GM18517 (cell line): ENCODE measurements at regions not wholly inside any gene's neighbourhood (a gene's known extent, or its start where the extent isn't known, plus 50 kb on each side); places are given as distances from the start of the nearest gene placed in this dataset.
"Not testable (repeated sequence)": the region's sequence is repeated elsewhere in the genome, so short reads cannot be mapped to it uniquely, and the experiment has no call there.

ENCODE experiments used
- ATAC-seq: cut with Tn5 transposase; IDR thresholded peaks from one replicate; pipeline ENCODE4 v1.9.1; 2021; ENCODE audit warnings: mild to moderate bottlenecking, moderate library complexity; ENCODE audit not compliant: unreplicated experiment

DNA sequence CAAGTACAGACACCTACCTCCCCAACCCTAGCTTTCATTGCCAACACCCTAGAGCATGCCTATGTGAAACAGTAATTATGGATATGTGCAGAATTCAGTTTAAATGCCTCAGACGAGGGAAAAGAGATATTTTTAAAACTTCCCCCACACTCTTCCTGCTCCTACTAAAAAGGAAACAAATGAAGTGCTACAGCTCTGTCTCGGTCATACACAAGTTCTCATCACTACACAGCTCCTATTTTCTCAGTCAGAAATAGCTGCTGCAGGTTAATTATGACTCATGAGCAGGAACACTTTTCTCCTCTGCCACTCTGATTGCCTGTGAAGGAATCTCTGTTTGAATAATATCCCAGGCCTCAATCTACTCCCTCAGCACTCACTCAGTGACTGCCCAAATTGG, 703.6 kb upstream of the FLRT2 start:
- ATAC-seq: no peak

DNA sequence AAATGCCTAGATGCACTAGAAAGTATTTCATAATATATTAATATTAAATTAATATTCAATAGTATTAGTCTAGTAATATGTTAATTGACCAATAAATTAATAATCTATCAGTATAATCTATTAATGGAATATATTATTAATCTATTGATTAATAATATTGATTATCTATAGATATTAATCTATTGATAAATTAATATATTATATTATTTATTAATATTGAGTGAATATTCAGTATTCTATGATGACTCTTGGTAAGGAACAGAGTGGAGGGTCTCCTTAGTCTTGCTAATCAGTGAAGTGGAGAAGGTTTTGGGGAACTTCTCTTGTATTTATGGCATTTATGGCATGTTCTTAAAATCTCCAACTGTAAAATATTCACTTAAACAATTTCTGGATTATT, 679.3 kb upstream of the FLRT2 start:
- no peak for ATAC-seq

DNA sequence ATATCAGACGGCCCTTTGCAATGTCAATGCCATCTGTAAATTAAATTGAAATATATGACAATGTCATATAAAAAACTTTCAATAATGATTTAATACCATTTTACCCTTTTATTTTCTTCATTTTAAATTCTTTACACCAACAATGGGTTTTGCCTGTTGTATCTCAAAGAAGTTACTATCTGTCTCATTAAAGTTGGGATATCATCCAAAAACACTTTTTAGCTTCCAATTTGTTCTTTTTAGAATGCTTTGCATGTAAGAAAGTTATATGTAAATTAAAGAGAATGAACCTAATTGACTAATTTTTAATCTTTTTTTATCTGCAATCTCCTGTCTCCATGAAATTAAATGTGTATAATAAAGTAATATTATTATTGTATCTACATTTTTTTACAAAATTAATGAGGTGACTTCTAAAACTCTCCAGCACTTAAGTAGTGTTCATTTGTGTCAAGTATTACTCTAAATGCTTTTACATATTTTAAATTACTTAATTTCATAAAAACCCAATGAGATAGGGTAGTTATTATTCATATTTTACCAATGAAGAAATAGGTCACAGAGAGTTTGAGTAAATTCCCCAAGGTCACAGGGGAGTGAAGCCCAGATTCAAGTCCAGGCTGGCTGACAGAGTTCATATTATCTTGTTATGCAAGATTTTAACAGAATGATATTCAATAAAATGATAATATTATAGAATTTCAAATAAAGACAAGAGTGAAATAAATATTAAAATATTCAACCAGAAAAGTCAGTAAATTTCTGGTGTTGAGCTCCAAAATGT, 673.0 kb upstream of the FLRT2 start:
- ATAC-seq: no peak

DNA sequence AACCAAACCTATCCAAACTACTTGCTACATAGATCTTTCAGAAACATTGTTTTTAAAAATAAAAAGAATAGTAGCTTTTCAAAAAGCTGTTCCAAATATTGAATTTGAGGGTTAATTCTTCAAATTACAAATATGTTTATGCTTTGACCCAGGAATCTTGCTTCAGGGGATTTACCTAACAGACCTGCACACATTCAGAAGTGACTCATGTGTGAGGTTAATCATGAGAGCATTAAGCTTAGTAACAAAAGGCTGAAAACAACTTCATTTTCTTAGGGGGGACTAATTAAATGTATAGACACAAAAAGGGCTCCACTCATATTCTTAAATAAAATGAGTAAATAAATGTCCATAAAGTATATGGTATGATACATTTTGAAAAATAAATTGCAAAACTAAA, 672.4 kb upstream of the FLRT2 start:
- no peak for ATAC-seq

DNA sequence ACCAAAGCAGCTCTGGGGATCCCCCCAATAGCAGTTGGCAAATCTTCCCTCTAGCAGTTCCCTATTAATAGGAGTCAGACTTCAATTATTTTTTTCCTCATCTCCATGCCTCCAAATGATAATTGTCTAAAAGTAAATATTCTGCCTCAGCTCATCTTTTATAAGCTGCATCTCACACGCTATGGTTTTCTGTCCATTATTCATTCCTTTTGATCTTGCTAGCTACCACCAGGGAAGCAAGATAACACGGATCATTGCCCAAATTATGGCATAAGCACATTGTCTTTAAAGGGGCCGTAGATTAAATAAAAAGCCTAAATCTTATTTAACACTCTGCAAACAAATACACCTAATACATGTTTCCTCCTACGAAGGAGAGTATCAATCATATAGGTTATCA, 670.8 kb upstream of the FLRT2 start:
- no peak for ATAC-seq

DNA sequence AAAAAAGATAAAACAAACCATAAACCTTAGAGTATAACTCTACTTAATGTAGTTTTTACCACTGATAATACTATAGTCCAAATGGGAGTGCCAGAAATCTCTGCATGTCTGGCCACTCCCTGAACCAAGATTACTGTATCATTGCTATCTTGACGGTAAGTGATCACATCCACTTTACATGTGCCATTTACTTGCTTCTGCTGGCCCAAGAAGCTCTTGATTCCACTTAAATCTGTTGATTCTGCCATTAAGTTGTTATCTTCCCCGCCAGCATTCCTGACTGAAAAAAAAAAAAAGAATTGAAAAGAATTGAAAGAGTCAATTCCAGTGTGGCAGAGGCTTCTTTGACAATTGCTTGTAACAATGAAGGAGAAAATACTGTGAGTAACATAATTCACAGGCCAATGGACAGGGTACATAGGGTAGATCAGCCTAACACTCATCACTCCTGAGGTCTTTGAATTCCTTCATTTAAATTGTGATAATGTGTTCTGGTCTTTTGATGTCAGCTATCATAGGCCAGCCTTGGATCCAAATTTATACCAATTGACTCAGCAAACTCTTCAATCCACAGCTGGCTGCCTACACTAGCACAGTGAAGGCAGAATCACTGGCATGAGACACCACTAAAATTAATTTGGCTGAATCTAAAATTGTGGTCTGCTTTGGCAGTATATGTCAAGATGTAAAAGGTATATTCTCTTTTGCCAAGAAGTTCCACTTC, 665.2 kb upstream of the FLRT2 start:
- no peak for ATAC-seq

DNA sequence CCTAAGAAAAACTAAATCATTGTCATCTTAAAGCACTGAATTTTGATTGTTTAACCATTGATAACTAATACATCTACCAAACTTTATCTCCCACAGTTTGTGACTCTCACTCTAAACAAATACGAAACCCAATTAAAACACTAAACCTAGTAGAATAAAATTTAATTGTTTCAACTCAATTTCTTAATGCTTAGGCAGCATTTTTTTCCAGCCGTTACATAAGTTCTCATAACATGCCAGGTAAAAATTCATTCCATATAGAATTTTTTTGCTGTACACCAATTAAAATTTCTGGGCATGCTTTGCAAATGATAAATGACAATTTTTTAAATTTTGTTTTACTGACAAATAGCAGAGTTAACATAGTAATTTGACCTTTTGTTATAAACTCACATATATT, 658.2 kb upstream of the FLRT2 start:
- ATAC-seq: no peak

DNA sequence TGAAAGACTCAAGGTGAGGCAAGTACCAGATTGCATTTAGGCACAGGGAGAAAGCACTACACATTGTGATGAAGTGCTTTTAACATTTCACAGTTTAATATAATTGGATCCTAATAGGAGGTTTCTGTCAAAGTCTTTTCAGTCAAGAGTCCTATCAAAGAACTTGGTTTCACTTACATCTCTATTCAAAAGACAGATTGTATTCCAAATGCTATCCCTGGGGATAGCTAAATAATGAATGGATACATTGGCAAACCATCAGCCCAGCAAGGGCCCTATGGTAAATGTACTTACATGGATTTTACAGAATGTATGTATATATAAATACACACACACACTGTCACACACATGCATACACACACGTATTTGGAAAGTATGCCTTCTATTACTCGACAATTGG, 655.5 kb upstream of the FLRT2 start:
- ATAC-seq: no peak

DNA sequence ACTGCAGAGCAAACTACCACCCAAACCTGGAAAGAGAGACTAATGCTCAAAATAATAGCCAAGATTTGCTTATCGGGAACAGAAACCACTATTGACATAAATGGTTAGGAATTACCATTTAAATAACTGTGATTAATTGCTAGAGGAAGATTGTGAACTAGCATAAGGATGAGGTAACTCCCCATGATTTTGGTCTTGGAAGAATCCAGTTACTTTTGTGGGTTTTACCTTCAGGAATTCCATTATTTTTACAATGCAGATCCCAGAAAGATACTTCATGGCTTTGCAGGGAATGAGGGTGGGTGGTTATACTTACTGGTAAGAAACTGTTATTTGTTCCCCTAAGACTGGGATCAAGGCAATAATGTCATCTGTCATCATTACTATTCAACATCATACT, 652.9 kb upstream of the FLRT2 start:
- no peak for ATAC-seq

DNA sequence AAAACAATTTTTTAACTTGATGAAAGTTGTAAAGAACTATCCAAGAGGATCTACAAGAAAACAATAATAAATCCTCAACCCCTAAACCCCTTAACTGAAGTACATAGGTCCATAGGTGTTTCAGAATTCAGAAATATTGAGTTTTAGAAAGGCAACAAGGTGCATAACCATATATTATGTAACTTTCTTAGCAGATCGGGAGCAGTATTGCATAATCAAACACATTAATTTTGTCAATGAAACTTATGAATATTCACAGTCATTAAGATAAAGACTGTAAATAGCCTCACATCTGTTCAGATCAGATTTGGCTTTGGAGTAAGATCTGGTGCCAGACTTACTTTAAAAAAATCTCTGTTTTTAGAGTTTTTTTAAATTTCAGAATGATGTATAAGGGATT, 647.1 kb upstream of the FLRT2 start:
- ATAC-seq: no peak

DNA sequence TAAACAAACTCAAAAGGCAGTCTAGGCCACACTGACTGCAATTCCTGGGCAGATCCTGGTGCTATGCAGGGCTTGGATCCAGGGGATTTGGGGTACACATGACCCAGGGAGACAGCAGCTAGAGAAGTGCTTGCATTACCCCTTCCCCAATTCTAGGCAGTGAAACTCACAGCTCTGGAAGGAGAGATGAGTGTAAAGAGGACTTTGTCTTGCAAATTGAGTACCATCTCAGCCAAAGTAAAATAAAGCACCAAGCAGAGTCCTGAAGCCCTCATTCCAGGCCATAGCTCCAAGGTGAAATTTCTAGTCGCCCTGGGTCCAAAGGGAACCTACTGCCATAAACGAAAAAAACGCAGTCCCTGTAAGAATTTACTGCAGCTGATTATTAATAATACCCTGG, 644.9 kb upstream of the FLRT2 start:
- ATAC-seq: no peak

DNA sequence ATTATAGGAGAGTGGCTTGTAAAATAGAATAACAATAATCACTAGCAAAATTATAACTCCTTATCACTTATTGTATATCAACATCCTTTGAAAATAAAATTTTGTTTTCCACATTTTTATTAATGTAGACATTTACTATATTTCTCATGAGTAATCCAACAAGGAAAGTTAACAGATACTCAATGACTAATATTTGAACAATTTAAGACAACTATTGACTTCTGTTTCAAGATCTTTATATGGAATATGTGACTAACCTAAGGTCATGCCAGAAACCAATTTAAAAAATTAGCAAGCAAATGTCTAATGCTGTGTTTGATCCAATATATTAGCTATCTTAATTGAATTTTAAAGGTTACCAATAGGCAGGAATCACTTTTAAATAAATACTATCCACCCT, 638.5 kb upstream of the FLRT2 start:
- ATAC-seq: no peak

DNA sequence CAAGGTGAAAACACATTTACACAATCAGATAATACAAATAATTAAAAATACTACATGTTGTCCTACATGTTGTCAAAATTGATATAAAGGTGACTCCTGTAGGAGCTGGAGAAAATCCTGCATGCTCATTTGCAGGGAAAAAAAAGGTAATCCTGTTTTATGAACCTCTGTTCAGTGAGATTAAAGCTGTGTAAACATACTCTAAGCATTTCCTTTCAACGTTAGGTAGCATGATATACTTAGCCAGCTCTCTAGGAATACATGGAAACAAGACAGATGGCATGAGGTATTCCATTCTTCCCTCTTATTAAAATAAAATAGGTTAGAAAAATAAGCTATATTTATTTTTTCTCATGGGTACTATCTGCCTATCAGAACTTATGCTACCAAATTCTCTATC, 635.7 kb upstream of the FLRT2 start:
- no peak for ATAC-seq

DNA sequence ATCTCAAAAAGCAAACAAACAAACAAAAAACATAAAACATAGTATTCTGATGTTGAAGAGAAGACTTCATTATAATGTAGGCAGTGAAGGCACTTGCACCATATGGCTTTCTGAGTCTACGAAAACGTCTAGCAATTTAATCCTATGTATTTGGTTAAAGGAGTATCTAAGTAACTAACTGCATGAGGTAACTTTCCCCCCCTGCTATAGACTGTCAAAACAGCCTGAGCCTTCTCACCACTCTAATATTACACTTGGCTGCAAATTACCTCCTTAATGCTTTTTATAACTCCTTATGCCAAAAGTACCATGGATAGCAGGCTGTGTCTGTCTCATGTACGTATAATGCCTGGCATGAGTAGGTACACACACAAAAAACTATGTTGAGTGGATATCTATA, 607.6 kb upstream of the FLRT2 start:
- no peak for ATAC-seq

DNA sequence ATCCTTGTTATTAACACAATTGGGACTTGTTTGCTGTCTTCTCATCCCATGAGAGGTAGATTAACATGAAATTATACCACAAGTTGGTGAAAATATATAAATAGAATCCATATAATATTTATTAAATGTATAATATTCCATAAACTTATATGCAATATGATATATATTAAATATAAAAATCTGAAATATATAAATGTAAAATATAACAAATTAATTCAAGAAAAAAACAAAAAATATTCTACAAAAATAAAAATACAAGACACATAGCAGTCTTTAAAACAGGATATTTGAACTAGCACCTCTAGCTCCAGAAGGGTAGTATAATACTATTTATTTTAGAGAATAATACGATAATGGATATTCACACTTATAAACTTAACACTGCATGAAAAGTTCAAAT, 603.3 kb upstream of the FLRT2 start:
- ATAC-seq: no peak

DNA sequence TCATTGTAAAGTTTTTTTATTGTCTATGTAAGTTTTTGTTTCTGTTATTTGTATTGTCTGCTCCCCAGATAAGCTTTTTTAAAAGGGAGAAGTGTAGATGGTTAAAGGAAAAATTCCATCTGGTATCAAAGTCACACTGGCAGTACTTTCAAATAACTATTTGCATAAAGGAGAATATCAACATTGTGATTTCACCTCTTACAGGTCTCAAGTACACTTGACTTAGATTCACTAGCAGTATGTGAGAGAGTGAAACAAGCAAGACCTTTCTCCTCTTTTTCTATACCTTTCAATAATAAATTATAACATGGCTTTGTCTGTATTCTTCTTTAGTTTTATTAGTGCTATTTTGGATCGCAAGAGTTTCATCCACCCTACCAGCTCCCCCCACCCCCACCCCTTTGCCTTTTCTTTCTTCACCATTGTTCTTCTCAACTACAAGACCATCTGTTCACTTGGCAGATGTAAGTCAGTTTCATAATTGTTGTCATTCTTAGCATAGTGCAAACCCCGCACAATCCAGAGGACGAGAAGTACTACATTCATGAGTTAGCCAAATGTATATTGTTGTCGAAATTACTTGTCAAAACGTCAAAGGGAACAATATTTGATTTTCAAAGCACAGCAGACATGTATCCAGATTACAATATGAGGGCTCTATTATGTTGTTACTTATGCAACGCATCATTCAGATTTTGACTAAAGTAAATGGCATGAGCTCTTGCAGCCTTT, 602.7 kb upstream of the FLRT2 start:
- no peak for ATAC-seq

DNA sequence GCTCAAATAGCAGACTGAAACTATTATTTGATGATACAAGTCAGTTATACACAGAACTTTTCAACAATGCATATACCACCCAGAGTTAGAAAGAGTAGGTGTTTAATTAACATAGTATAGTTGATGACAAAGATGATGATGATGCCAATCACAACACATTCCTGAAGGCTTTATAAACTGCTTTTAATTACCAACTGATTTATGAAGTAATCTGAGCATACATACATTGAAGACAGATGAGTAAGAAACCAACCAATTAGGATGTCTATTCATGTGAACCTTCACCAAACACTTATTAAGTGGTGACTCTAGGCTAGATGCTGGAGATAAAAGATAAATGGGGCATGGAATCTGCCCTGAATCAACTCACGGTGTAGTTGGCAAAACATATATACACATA, 600.9 kb upstream of the FLRT2 start:
- no peak for ATAC-seq

DNA sequence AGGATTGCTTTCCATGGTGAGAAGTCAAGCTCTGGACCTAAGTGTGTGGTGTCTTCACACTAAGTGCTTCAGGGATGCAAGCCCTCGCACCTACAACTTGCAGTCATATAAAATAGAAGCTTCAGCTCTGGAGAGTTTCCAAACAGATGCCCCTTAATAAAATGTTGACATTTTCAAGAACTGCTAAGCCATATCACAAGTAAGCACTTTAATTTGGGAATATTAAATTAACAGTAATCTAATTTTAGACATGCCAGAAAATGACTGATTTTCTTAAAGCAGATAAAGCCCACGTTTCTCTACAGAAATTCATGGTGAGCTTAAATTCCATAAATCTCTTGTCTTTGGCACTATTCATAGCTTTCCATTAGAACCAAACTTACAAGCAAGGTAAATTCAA, 600.1 kb upstream of the FLRT2 start:
- no peak for ATAC-seq

DNA sequence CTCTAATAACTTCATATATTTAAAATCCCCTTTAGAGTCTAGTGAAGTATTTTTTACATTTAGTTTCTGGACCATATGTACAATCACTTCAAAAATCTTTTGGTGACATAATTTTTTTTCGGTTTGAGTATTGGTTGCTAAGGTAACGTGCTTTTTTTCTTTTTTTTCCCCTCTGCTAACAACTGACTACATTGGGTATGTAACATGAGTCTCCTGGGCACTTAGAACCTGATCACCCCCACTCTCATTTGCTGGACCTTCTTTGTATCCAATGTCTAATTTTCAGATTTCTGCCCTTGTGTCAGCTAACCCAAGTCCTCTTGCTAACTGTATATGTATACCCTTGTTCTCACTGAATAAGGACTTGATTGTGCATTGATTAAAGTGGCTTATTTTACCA, 592.9 kb upstream of the FLRT2 start:
- ATAC-seq: no peak

DNA sequence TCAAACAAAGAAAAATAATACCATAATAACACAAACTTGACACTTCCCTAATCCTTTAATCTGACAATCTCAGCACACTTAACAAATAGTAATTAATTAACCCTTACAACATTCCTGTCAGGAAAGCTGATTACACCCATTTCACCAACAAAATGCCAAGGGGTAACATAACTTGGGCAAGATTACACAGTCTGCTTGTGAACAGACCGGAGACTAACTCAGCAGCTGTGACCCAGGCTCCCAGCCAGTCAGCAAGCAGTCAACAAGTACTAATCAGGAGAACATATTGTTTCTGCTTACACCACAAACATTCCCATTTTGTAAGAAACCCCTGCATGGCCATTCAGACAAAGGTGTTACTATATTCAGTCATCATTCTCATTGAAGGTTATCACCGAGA, 592.5 kb upstream of the FLRT2 start:
- ATAC-seq: no peak

DNA sequence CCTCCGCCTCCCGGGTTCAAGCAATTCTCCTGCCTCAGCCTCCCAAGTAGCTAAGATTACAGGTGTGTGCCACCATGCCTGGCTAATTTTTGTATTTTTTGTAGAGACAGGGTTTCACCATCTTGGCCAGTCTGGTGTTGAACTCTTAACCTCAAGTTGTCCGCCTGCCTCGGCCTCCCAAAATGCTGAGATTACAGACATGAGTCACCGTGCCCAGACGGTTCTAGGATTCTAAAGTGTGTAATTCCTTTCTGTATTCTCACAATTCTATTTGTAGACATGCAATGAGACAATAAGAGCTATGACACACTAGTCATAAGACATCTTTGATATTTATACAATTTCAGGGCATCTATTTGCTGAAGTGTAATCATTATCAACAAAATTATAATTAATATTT, 585.0 kb upstream of the FLRT2 start:
- ATAC-seq: not testable (repeated sequence)
